PC-3 (cell line): ENCODE measurements at regions not wholly inside any gene's neighbourhood (a gene's known extent, or its start where the extent isn't known, plus 50 kb on each side); places are given as distances from the start of the nearest gene placed in this dataset.

Experiments
- ATAC-seq: fragments of 200-7000 bp; cut with Tn5 transposase; 2 replicates; pipeline ENCODE4 v1.9.1; 2020; ENCODE audit warnings: mild to moderate bottlenecking, moderate library complexity
- BruUV-seq: library from RNA; stranded (reverse); fragments of 400-500 nt; replicated peaks from 2 replicates; lab custom pipeline; 2021; lab: Mats Ljungman, UMichigan
- CTCF ChIA-PET: fragments of 300-600 bp; sonication (Branson Sonifier 250); formaldehyde crosslinking; loops from one replicate; lab custom pipeline; 2022; ENCODE audit warnings: antibody characterized with exemption; lab: Charles Lee
- POLR2A ChIA-PET: fragments of 300-600 bp; sonication (Branson Sonifier 250); formaldehyde crosslinking; loops from one replicate; lab custom pipeline; 2022; ENCODE audit warnings: antibody characterized with exemption; ENCODE audit not compliant: unreplicated experiment; lab: Charles Lee
- DNase-seq: peaks from one replicate; pipeline ENCODE4 v3.0.0-alpha.2; 2015
- H2AFZ ChIP-seq: fragments of 300-600 bp; sonication (generic); 2 replicates; pipeline ENCODE4 v1.6.0; 2016; ENCODE audit warnings: antibody characterized with exemption, low read length
- H3F3A ChIP-seq: fragments of 300-600 bp; sonication (generic); one replicate; pipeline ENCODE4 v1.6.0; 2017; ENCODE audit warnings: antibody characterized with exemption, low read length, control low read depth, mild to moderate bottlenecking; ENCODE audit not compliant: unreplicated experiment
- H3K27ac ChIP-seq: fragments of 300-600 bp; sonication (generic); 2 replicates; pipeline ENCODE4 v1.5.1; 2016; ENCODE audit warnings: mild to moderate bottlenecking, low read length
- H3K27me3 ChIP-seq: fragments of 300-600 bp; sonication (generic); 2 replicates; pipeline ENCODE4 v1.6.1; 2016; ENCODE audit warnings: low read length, mixed read lengths
- H3K36me3 ChIP-seq: fragments of 300-600 bp; sonication (generic); 2 replicates; pipeline ENCODE4 v1.6.1; 2016; ENCODE audit warnings: low read depth, mixed run types, low read length, mixed read lengths
- H3K4me1 ChIP-seq: fragments of 300-600 bp; sonication (generic); 2 replicates; pipeline ENCODE4 v1.5.1; 2016; ENCODE audit warnings: low read length; ENCODE audit not compliant: insufficient read depth
- H3K4me2 ChIP-seq: fragments of 300-600 bp; sonication (generic); 2 replicates; pipeline ENCODE4 v1.6.0; 2016; ENCODE audit warnings: low read length
- H3K4me3 ChIP-seq: fragments of 300-600 bp; sonication (generic); 2 replicates; pipeline ENCODE4 v1.5.1; 2016; ENCODE audit warnings: mild to moderate bottlenecking, low read length, mixed read lengths
- H3K79me2 ChIP-seq: fragments of 300-600 bp; sonication (generic); 2 replicates; pipeline ENCODE4 v1.6.1; 2017; ENCODE audit warnings: low read length, mixed read lengths
- H3K9ac ChIP-seq: fragments of 300-600 bp; sonication (generic); 2 replicates; pipeline ENCODE4 v1.6.0; 2016; ENCODE audit warnings: mild to moderate bottlenecking, low read length
- H3K9me2 ChIP-seq: fragments of 300-600 bp; sonication (generic); replicated peaks from 2 replicates; pipeline ENCODE4 v1.6.1; 2016; ENCODE audit warnings: mixed run types, low read length, mixed read lengths
- H3K9me3 ChIP-seq: fragments of 300-600 bp; sonication (generic); 2 replicates; pipeline ENCODE4 v1.6.1; 2016; ENCODE audit warnings: low read length, mixed read lengths
- H4K20me1 ChIP-seq: fragments of 300-600 bp; sonication (generic); 2 replicates; pipeline ENCODE4 v1.6.1; 2016; ENCODE audit warnings: low read length, mixed read lengths
- EZH2 ChIP-seq: fragments of 300-600 bp; sonication (generic); IDR thresholded peaks from one replicate; pipeline ENCODE4 v1.6.1; 2017; ENCODE audit warnings: antibody characterized with exemption, mild to moderate bottlenecking, low read length; ENCODE audit not compliant: unreplicated experiment
- EZH2phosphoT487 ChIP-seq: fragments of 300-600 bp; sonication (generic); IDR thresholded peaks from 2 replicates; pipeline ENCODE4 v1.6.1; 2018; ENCODE audit warnings: mild to moderate bottlenecking, antibody characterized with exemption, low read length, borderline replicate concordance
- intact Hi-C: fragments of 100-400 bp; cut with micrococcal nuclease; formaldehyde crosslinking; loops from 2 replicates; pipeline ENCODE4 v1.9.0; 2023
- TF ChIP-seq, protein P1 (sequence below): fragments of 300-600 bp; sonication (generic); conservative IDR thresholded peaks from 2 replicates; pipeline ENCODE4 v1.5.1; 2017; ENCODE audit warnings: antibody characterized with exemption, low read depth, mild to moderate bottlenecking, low read length

DNA sequence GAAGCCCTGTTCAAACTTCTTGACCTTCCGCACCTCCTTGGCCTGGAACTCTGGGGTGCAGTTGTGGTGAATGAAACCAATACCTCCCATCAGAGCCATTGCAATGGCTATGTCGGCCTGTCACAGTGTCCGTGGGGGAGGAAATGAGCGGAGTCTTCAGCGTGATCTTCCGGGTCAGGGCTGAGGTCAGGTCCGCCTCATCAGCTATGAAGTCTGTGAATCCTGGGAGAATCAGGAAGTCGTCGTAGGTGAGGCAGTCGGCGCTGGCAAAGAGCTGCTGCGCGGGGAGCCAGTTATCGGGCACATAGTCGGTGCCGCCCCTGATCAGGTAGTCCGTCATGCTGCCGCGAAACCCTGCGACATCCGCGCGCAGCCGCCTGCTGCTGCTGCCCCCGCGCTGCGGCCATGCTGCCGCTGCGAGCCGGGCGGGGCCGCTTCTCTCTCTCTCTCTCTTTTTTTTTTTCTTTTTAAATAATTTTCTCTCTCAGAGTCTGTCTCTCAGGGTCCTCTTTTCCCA is 154.1 kb upstream of the ZSWIM2 start:
- no peak overlapping the region for H2AFZ ChIP-seq
- H3K9me2 ChIP-seq, result no peaks in the 10 kb centered on the region
- CTCF ChIA-PET, result no interaction called here
- no peak overlapping the region for H3K4me2 ChIP-seq
- no peaks in the 10 kb centered on the region for H3K36me3 ChIP-seq
- intact Hi-C loops, result no loop called here
- no peaks in the 10 kb centered on the region for H3F3A ChIP-seq
- H4K20me1 ChIP-seq, result no peaks in the 10 kb centered on the region
- no peaks in the 10 kb centered on the region for H3K79me2 ChIP-seq
- DNase-seq (no peak), ATAC-seq (no peak)
- TF ChIP-seq, protein P1, sequence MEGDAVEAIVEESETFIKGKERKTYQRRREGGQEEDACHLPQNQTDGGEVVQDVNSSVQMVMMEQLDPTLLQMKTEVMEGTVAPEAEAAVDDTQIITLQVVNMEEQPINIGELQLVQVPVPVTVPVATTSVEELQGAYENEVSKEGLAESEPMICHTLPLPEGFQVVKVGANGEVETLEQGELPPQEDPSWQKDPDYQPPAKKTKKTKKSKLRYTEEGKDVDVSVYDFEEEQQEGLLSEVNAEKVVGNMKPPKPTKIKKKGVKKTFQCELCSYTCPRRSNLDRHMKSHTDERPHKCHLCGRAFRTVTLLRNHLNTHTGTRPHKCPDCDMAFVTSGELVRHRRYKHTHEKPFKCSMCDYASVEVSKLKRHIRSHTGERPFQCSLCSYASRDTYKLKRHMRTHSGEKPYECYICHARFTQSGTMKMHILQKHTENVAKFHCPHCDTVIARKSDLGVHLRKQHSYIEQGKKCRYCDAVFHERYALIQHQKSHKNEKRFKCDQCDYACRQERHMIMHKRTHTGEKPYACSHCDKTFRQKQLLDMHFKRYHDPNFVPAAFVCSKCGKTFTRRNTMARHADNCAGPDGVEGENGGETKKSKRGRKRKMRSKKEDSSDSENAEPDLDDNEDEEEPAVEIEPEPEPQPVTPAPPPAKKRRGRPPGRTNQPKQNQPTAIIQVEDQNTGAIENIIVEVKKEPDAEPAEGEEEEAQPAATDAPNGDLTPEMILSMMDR, result no peak
- TF ChIP-seq EZH2 (no peak), EZH2phosphoT487 (no peak)
- H3K9ac ChIP-seq, result no peak overlapping the region
- no peaks in the 10 kb centered on the region for H3K9me3 ChIP-seq
- no TSS peak for BruUV-seq
- POLR2A ChIA-PET, result no interaction called here
- no peaks in the 10 kb centered on the region for H3K27me3 ChIP-seq
- H3K27ac ChIP-seq, result no peak overlapping the region
- H3K4me3 ChIP-seq, result no peak overlapping the region
- peaks cover 7% of the 10 kb centered on the region for H3K4me1 ChIP-seq

DNA sequence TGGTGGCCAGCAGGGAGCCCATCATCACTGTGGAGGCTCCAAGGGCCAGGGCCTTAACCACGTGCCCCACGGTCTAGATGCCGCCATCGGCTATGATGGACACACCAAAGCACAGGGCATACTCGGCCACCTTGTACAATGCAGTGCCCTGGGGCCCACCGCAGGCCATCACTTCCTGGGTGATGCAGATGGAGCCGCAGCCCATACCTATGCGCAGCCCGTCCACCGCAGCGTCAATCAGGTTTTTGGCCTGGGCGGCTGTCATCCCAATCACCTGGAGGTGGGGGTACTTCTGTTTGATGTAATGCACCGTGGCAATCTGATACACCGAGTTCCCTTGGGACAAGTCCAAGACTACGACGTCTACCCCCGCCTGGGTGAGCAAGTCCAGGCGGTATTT is 153.3 kb upstream of the ZSWIM2 start:
- ChIA-PET POLR2A (no interaction called here), CTCF (no interaction called here)
- no peaks in the 10 kb centered on the region for H3K79me2 ChIP-seq
- no peaks in the 10 kb centered on the region for H3K36me3 ChIP-seq
- no peaks in the 10 kb centered on the region for H3K9me2 ChIP-seq
- DNase-seq (no peak), ATAC-seq (no peak)
- no peaks in the 10 kb centered on the region for H3F3A ChIP-seq
- no peaks in the 10 kb centered on the region for H3K27me3 ChIP-seq
- no peaks in the 10 kb centered on the region for H4K20me1 ChIP-seq
- H3K27ac ChIP-seq, result no peak overlapping the region
- no peak for TF ChIP-seq EZH2
- TF ChIP-seq EZH2phosphoT487, result no peak
- TF ChIP-seq, protein P1, result no peak
- no peak overlapping the region for H3K4me3 ChIP-seq
- no peak overlapping the region for H2AFZ ChIP-seq
- no peak overlapping the region for H3K4me2 ChIP-seq
- H3K9me3 ChIP-seq, result no peaks in the 10 kb centered on the region
- H3K9ac ChIP-seq, result no peak overlapping the region
- no TSS peak for BruUV-seq
- intact Hi-C loops, result no loop called here
- no peaks in the 10 kb centered on the region for H3K4me1 ChIP-seq

DNA sequence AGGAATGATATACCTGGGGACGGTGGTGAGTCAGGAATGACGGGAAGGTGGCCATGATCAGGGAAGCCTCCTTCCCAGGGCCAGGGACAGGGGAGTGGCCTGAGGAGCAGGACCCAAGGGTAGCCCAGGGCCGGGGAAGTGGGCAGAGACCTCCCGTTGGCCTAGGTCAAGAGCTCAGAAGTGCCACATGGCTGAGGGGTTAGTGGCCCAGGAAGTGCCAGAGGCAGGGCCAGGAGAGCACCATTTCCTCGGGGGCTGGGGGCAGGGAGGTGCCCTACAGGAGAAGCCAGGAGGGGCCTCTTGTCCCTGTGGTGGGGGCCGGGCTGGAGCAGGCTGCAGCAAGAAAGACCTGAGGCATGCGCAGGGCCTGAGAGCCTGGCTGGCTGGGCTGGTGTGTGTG is 152.3 kb upstream of the ZSWIM2 start:
- no peak overlapping the region for H3K9ac ChIP-seq
- H3K36me3 ChIP-seq, result no peaks in the 10 kb centered on the region
- intact Hi-C loops, result no loop called here
- no peak for DNase-seq
- H3K4me1 ChIP-seq, result no peaks in the 10 kb centered on the region
- no peak overlapping the region for H3K4me2 ChIP-seq
- no peak overlapping the region for H3K27ac ChIP-seq
- ATAC-seq, result no peak
- BruUV-seq, result no TSS peak
- H3K9me3 ChIP-seq, result no peaks in the 10 kb centered on the region
- CTCF ChIA-PET, result no interaction called here
- no peak for TF ChIP-seq EZH2phosphoT487
- no peak for TF ChIP-seq EZH2
- TF ChIP-seq, protein P1, result no peak
- H2AFZ ChIP-seq, result no peak overlapping the region
- no peaks in the 10 kb centered on the region for H4K20me1 ChIP-seq
- H3K9me2 ChIP-seq, result no peaks in the 10 kb centered on the region
- H3K79me2 ChIP-seq, result no peaks in the 10 kb centered on the region
- H3K4me3 ChIP-seq, result no peak overlapping the region
- H3K27me3 ChIP-seq, result no peaks in the 10 kb centered on the region
- H3F3A ChIP-seq, result no peaks in the 10 kb centered on the region
- POLR2A ChIA-PET, result no interaction called here
